ENCODE measurements at regions not wholly inside any gene's neighbourhood (a gene's known extent, or its start where the extent isn't known, plus 50 kb on each side); places are given as distances from the start of the nearest gene placed in this dataset.

GRCh38 chr13:40125336-40125735, 469.9 kb downstream of the COG6 start:
- Mint-ChIP-seq H3K27ac (no peak overlapping the region), H3K36me3 (peaks cover 9% of the 10 kb centered on the region), H3K9me3 (peaks cover 23% of the 10 kb centered on the region), H3K4me3 (no peak overlapping the region), H3K4me1 (peaks cover 33% of the 10 kb centered on the region), H3K27me3 (ENCODE audit: low read depth) (peaks cover 3% of the 10 kb centered on the region; the same call in 1 of the 2 replicates)
- DNase-seq (ENCODE audit: low spot score), result no peak
- TF ChIP-seq FOXK1 (CRISPR knock-in tag; IDR thresholded peaks at IDR 0.05) (no peak), CBFB (CRISPR knock-in tag; IDR thresholded peaks at IDR 0.05; ENCODE audit: low read depth) (no peak), ATF2 (CRISPR knock-in tag; IDR thresholded peaks at IDR 0.05; ENCODE audit: borderline replicate concordance, low read depth) (no peak), NFATC4 (CRISPR knock-in tag; IDR thresholded peaks at IDR 0.05) (no peak), RELA (CRISPR knock-in tag; IDR thresholded peaks at IDR 0.05; ENCODE audit: borderline replicate concordance) (no peak), ESRRA (CRISPR knock-in tag; IDR thresholded peaks at IDR 0.05; ENCODE audit: borderline replicate concordance) (no peak), SP1 (CRISPR knock-in tag; conservative IDR thresholded peaks at IDR 0.05) (no peak), E2F1 (CRISPR knock-in tag; IDR thresholded peaks at IDR 0.05) (no peak), FOXP1 (CRISPR knock-in tag; IDR thresholded peaks at IDR 0.05; ENCODE audit: borderline replicate concordance) (no peak), ZNF121 (CRISPR knock-in tag; IDR thresholded peaks at IDR 0.05) (no peak), IRF2 (CRISPR knock-in tag; IDR thresholded peaks at IDR 0.05; ENCODE audit: borderline replicate concordance, low read depth) (no peak), CREB1 (CRISPR knock-in tag; IDR thresholded peaks at IDR 0.05) (no peak), ZMAT4 (CRISPR knock-in tag; IDR thresholded peaks at IDR 0.05) (no peak)
- ChIA-PET POLR2A (no interaction called here), CTCF (no interaction called here)
- no peak for ATAC-seq

- Mint-ChIP-seq H3K4me3 (no peak overlapping the region), H3K27me3 (ENCODE audit: low read depth) (peaks cover 3% of the 10 kb centered on the region; the same call in 1 of the 2 replicates), H3K27ac (no peak overlapping the region), H3K4me1 (peaks cover 33% of the 10 kb centered on the region), H3K9me3 (peaks cover 26% of the 10 kb centered on the region), H3K36me3 (peaks cover 9% of the 10 kb centered on the region)
- no peak for DNase-seq (ENCODE audit: low spot score)
- ChIA-PET POLR2A (no interaction called here), CTCF (interaction anchor here (0.7 to 1.5 kb wide), 2 partner anchors 45 to 57 kb away, joined by 3 to 5 read pairs; no protein-coding TSS in a partner anchor)
- TF ChIP-seq ERG (CRISPR knock-in tag; IDR thresholded peaks at IDR 0.05), result no peak
- TF ChIP-seq FOXK1 (CRISPR knock-in tag; IDR thresholded peaks at IDR 0.05), result no peak
- no peak for TF ChIP-seq PRDM15 (CRISPR knock-in tag; IDR thresholded peaks at IDR 0.05)
- TF ChIP-seq NFE2L1 (CRISPR knock-in tag; IDR thresholded peaks at IDR 0.05), result no peak
- no peak for TF ChIP-seq E2F1 (CRISPR knock-in tag; IDR thresholded peaks at IDR 0.05)
- no peak for TF ChIP-seq FOXJ3 (CRISPR knock-in tag; IDR thresholded peaks at IDR 0.05; ENCODE audit: borderline replicate concordance)
- no peak for TF ChIP-seq SOX15 (CRISPR knock-in tag; IDR thresholded peaks at IDR 0.05)
- no peak for TF ChIP-seq PREB (CRISPR knock-in tag; IDR thresholded peaks at IDR 0.05; ENCODE audit: borderline replicate concordance)
- no peak for ATAC-seq
Observed at GRCh38 chr13:40126306-40127085, 471.0 kb downstream of the COG6 start.
